GM21737 (cell line): ENCODE measurements at regions not wholly inside any gene's neighbourhood (a gene's known extent, or its start where the extent isn't known, plus 50 kb on each side); places are given as distances from the start of the nearest gene placed in this dataset.

ENCODE experiments used
- ATAC-seq: cut with Tn5 transposase; IDR thresholded peaks from one replicate; pipeline ENCODE4 v1.9.1; 2021; ENCODE audit warnings: mild to moderate bottlenecking, moderate library complexity; ENCODE audit not compliant: unreplicated experiment

DNA sequence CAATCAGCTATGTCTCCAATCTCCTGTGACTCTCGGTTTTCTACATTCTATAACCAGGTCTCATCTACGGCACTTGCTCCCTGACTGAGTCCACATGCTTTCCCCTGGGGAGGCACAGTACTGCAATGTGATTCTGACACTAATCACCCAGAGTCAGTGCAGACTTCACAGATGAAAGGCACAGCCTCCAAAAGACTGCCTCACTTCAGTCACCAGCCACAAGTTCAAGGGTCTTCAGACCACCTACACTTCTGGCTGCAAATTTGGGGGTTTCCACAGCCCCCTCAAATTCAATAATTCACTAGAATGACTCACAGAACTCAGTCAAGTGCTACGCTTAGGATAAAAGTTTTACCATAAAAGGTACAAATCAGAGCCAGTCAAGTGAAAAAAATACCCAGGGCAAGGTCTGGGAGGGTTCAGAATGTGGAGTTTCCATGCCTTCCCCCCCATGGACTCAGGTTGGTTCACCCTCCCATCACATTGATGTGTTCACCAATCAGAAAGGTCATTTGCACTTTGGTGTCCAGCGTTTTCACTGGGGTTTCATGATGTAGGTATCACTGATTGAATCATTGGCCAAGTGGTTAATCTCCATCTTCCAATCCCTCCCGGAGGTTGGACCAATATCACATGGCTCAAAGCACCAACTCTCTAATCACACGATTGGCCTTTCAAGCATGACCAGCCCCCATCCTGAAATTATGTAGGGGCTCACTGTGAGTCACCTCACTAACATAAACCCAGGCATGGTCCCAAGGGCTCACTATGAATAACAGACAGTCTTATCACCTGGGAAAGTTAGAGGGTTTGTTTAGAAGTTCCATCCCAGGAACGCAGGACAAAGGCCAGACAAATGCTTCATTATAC is 182.9 kb upstream of the CAMK1G start:
- ATAC-seq = no peak

GRCh38 chr1:209402697-209403096 is 180.8 kb upstream of the CAMK1G start:
- no peak for ATAC-seq

DNA sequence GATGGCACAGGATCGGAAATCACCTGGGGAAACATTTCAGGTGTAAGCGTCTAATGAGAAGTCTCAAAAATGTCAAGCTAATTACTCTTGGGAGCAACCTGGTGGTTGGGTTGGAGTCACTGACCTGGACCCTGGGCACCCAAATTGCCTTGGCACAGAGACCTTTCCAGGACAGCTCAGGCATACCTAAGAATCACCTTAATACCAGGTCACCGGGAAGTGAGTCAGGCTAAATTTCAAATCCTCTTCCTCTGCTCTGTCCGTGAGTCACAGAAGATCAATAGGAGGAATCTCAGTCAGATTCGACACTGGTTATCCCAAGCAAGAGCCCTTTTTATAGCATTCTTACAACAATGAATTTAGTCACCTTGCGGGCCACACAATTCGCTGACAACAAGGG is 179.6 kb upstream of the CAMK1G start:
- ATAC-seq = no peak

DNA sequence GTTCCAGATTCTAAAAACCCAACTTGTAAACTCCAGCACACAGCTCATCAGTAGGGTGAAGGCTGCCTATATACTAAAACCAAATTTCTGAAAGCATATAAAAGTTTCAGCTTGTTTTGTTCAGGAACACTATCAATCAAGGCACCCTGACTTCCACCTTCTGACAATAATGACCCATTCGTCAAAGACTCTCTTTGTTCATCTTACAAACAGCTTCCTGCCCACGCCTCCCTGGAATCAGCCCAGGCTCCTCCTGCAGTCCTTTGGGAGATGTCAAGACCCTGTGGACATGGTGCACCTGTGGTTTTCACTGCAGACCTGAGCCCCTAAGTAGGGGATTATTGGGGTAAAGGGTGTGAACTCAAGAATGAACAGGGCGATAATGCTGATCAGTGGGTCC is 178.9 kb upstream of the CAMK1G start:
- ATAC-seq = no peak

DNA sequence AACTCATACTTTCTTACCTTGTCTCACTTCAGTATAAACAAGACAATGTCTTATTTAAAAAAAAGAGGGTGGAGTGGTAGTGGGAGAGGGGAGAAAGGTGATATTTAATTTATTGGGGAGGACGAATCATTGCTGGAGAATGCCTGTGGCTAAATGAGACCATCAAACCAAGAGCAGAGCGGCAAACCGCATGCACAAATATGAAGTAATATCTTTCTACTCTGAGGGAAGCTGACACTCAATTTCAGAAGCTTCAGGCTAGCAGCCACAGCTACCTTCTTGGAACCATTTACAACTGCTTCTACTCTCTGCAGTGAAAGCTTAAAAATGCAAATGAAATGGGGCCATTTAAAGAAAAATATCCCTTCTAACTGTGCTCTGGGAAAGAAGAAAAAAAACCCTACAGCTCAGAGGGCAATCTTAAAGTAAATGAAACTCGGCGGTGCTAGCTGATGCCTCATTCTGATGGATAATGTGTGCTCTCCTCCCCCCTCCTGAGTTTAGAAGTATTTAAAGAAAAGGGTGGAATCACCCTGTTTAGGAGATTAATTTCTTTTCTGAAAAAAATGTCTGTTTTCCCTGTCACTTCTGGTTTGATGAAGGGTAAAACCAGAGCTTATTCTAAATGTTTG is 178.2 kb upstream of the CAMK1G start:
- ATAC-seq = no peak

GRCh38 chr1:209406168-209406567 is 177.3 kb upstream of the CAMK1G start:
- no peak for ATAC-seq

DNA sequence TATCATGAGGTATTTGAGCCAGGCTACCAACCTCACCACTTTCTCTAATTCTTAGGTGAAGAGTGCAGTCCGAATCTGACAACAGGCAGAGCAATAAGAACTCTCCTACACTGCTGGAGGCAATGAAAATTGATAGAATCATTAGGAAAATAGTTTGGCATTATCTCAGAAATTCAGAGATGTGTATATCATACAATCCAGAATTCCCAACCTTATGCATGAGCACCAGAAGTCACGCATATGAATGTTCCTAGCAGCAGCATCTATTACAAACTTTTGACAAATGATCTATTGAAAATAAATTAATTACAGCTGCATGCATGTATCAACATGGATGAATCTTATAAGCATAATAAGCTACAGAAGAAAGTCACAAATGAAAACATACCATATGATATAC is 176.9 kb upstream of the CAMK1G start:
- ATAC-seq = no peak

DNA sequence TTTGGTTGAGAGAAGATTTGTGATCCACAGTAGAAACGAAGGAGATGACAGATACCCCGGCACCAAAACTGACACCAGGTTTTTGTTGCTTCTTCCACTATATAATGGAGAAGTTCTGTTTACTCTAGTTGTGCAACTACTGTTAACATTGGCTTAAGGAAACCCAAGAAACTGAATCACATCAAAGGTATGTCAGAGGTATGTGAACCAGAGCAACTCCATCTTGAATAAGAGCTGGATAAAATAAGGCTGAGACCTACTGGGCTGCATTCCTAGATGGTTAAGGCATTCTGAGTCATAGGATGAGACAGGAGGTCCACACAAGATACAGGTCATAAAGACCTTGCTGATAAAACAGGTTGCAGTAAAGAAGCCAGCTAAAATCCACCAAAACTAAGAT is 173.7 kb upstream of the CAMK1G start:
- ATAC-seq = no peak

GRCh38 chr1:209411491-209411929 is 172.0 kb upstream of the CAMK1G start:
- ATAC-seq = no peak

DNA sequence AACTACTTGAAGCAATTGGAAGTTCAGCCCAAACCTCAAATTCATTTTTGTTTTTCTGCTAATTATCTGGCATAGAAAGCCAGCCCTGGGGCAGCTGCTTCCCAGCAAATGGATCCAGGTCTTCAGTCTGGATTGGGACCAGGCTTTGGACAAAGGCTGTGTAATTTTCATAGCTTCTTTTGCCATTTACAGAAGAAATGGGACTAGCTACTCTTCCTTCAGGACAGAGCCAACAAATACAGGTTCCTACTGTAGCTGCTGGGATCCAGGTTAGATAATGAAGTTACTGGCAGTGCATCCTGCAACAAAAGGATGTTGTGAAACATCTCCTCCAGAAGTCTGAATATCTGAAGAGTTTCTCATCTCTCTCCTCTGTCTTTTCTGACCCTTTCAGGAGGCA is 171.5 kb upstream of the CAMK1G start:
- ATAC-seq = no peak

GRCh38 chr1:209412566-209412965 is 170.9 kb upstream of the CAMK1G start:
- no peak for ATAC-seq

- ATAC-seq = no peak
Measured at GRCh38 chr1:209413062-209413461, 170.5 kb upstream of the CAMK1G start.

DNA sequence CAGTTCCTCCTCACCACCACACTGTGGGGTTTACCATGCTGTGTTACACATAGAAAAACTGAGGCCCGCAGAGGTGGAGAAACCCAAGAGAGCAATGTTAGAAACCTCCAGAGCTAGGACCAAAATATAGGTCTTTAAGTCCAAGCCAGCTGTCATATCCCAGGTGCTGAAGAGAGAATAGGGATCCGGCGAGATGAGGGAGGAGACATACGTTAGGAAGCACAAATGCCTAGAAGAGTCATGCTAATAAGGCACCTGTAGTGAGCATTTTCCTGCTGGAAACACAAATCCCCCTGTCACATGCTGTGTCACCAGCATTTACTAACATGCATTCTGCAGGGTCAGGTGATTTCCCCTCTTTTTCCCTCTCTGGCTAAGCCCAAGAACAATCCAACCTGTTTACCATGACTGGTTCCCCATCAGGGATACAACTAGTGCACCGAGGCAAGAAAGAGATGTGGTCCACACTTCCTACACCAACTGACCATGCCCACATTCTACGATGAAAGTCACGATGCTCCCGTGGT is 168.6 kb upstream of the CAMK1G start:
- no peak for ATAC-seq

DNA sequence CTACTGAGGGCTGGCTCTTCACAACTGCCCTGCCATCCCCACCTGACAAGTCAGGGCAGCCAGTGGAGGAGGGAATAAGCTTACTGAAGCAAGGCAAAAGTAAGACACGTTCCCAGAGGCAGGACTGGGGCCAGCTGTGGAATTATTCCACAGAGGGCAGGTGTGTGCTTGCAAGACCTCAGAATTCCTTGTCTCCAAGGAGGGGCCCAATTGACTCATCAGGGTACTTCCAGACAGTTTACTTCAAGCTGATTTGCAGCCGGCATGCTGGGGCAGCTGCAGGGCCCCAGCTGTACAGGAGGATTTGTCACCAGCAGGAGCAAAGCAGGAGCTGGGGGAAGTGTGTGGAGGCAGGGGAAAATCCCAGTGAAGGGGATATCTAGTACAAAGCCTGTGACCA is 167.5 kb upstream of the CAMK1G start:
- no peak for ATAC-seq

GRCh38 chr1:209416716-209417115 is 166.8 kb upstream of the CAMK1G start:
- ATAC-seq = no peak

DNA sequence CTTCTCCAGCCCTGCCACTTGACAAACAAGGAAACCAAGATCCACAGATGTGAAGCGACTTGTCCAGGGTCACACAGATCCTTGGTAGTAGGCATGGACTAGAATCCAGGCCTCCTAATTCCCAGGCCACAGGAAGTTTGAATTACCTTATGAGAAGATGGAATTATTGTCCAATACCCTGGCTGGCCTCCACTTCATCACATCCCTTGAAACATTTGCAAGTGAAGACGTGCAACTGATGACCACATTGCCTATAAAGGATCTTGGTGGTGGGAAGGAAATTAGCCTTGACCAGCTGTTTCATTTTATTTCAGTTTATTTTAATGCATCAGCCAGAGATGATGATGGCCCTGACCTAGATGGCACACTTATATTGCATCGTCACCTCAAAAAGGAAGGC is 165.8 kb upstream of the CAMK1G start:
- ATAC-seq = no peak

DNA sequence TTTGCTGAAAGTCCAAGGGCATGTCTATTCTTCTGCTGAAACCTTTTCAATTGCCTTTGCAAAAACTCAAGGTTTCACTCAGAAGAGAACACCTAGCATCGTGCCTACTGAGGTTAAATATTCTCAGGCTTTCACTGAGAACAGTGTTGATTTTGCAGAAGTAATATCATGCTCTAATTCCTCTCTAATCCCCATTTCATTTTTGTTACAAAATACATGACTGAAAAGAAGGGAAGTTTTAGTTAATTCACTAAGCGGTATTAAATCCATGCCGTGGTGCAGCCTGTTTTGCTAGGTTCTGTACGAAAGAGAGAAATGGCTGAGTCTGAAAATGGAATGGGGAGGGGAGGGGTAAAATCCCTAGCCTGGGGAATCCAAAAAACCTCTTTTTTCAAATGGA is 163.2 kb upstream of the CAMK1G start:
- ATAC-seq = no peak

- no peak for ATAC-seq
Measured at GRCh38 chr1:209421186-209421585, 162.3 kb upstream of the CAMK1G start.

DNA sequence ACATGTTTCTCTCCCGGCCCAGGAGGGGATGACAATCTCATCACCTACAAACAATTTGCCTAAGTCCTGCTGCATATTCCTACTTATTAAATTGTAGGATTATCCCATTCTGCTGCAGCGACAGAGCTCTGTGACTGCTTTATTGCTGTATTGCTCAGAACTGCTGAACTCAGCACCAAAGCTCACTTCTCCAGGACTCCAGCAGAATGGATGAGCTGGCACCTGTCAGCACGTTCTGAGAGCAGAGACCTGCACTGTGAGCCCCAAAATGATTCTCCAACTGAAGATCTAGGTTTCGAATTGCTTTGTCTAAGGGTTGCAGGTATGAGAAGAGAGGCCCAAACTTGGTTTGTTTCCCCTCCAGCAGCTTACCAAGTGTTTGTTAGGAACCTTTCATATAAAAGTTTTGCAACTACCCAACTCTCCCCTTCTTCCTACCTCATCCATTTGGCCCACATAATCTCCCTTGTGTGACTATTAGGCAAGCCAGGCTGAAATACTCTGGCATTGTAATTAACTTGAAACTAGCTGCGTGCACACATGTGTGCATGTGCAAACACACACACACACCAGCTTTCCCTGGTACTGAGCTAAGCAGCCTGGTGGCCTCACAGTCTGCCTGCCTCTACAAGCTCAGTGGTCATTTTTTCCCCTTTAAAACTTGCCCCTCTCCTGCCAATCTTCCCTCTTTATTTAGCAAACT is 161.4 kb upstream of the CAMK1G start:
- no peak for ATAC-seq

GRCh38 chr1:209425959-209426358 is 157.6 kb upstream of the CAMK1G start:
- ATAC-seq = no peak

DNA sequence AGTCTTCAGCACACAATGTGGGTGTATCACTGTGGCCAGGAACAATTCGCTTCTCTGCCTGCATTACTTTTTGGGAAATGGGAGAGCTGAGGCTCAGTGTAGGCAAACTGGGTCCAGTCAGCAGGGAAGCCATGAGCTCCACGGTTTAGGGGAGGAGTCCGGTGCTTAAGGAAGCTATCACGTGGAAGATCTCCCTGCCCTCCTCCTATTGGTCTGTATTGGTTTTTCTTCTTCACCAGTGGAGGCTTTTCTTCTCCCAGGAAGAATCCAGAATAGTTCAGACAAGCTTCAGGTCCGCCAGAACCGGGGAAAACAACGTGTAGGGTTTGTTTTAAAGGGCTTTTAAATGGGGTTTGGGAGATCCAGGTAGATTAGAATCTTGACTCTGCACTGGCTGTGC is 156.2 kb upstream of the CAMK1G start:
- ATAC-seq = no peak

DNA sequence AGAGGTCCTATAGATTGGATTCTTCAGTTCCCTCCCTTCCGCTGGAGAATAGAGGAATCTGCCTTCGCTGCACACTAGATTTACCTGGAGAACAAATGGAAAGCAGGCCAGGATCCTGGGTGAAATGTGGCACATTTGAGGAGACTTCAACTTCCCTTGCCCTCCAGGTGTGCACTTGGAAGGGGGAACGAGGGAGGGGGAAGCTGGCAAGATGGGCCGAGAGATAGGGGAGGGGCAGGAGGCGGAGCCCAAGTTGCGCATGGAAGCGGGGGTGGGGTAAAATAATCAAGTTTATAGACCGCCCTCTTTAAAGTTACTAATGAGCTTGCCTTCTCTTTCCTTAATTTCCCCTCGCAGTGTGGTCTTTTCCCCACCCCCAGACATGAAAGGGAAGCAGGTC is 155.7 kb upstream of the CAMK1G start:
- no peak for ATAC-seq
